ENCODE measurements at regions not wholly inside any gene's neighbourhood (a gene's known extent, or its start where the extent isn't known, plus 50 kb on each side); places are given as distances from the start of the nearest gene placed in this dataset.

GRCh38 chr6:155887421-155887820, 431.8 kb upstream of the NOX3 start:
- BruUV-seq (replicated peaks), result no TSS peak
- Histone ChIP-seq H3K9ac (ENCODE audit: low read length) (no peak overlapping the region), H3K9me3 (ENCODE audit: control insufficient read depth in 1 of 2, insufficient read depth in 1 of 2, low read depth in 1 of 2, low read length in 2 of 2) (no peaks in the 10 kb centered on the region), H3K4me1 (ENCODE audit: control insufficient read depth in 1 of 2, insufficient read depth in 2 of 2, low read length in 2 of 2) (peaks cover 0 to 12% of the 10 kb centered on the region in 2 experiments; a peak in 1 of 4 replicates), H4K20me1 (ENCODE audit: insufficient read depth) (no peaks in the 10 kb centered on the region), H2AFZ (ENCODE audit: low read depth, low read length, poor library complexity, severe bottlenecking) (no peak overlapping the region), H3K4me3 (replicated peaks in 1 of 2; ENCODE audit: low read depth in 1 of 2, low read length in 2 of 2) (no peak overlapping the region), H3K79me2 (ENCODE audit: insufficient read depth, low read length) (no peaks in the 10 kb centered on the region), H3K36me3 (ENCODE audit: control insufficient read depth in 1 of 2, insufficient read depth in 2 of 2, low read length in 2 of 2) (no peaks in the 10 kb centered on the region), H3K27me3 (ENCODE audit: insufficient read depth, low read length) (no peaks in the 10 kb centered on the region), H3K27ac (ENCODE audit: low read depth, low read length) (no peak overlapping the region), H3K9me2 (ENCODE audit: insufficient read depth) (no peaks in the 10 kb centered on the region), H3K4me2 (ENCODE audit: low read length) (no peak overlapping the region)
- CTCF ChIA-PET, result no interaction called here
- RAD21 ChIA-PET (ENCODE audit: low non-redundant PET in 1 of 2, low total read pairs in 2 of 2, uncharacterized antibody in 2 of 2, unreplicated experiment in 2 of 2), result no interaction called here
- no peak for DNase-seq (ENCODE audit: low read depth, low spot score)
- intact Hi-C loops (cut with micrococcal nuclease), result no loop called here
- ATAC-seq, result no peak
- TF ChIP-seq TCF7L2 (IDR thresholded peaks at IDR 0.05; ENCODE audit: borderline replicate concordance, extremely low read depth, insufficient read depth, insufficient read length) (no peak), SIN3A (IDR thresholded peaks at IDR 0.05; ENCODE audit: low read depth) (no peak), SRF (IDR thresholded peaks at IDR 0.05; ENCODE audit: low read depth) (no peak), MAX (IDR thresholded peaks at IDR 0.05) (no peak), CTCF (IDR thresholded peaks at IDR 0.05 in 2 of 3, conservative IDR thresholded peaks at IDR 0.05 in 1 of 3; ENCODE audit: borderline replicate concordance in 1 of 3, insufficient read depth in 1 of 3, low read depth in 2 of 3, low read length in 2 of 3) (no peak), ELF1 (IDR thresholded peaks at IDR 0.05; ENCODE audit: borderline replicate concordance, low read depth) (no peak), EGR1 (IDR thresholded peaks at IDR 0.05; ENCODE audit: low read depth) (no peak), EZH2 (IDR thresholded peaks at IDR 0.05) (no peak), ZFX (IDR thresholded peaks at IDR 0.05) (no peak), EZH2phosphoT487 (IDR thresholded peaks at IDR 0.05; ENCODE audit: borderline replicate concordance) (no peak), JUND (IDR thresholded peaks at IDR 0.05) (no peak), POLR2A (IDR thresholded peaks at IDR 0.05; ENCODE audit: borderline replicate concordance, extremely low read depth, insufficient read depth, insufficient read length) (no peak), CEBPB (IDR thresholded peaks at IDR 0.05; ENCODE audit: low read depth) (no peak), POLR2AphosphoS5 (IDR thresholded peaks at IDR 0.05; ENCODE audit: low read depth, low read length) (no peak), SP1 (IDR thresholded peaks at IDR 0.05; ENCODE audit: low read depth) (no peak), YY1 (IDR thresholded peaks at IDR 0.05; ENCODE audit: extremely low read depth, insufficient replicate concordance, low read depth, low read length) (no peak), FOSL1 (IDR thresholded peaks at IDR 0.05; ENCODE audit: low read depth) (no peak)
- TF ChIP-seq, protein P1, sequence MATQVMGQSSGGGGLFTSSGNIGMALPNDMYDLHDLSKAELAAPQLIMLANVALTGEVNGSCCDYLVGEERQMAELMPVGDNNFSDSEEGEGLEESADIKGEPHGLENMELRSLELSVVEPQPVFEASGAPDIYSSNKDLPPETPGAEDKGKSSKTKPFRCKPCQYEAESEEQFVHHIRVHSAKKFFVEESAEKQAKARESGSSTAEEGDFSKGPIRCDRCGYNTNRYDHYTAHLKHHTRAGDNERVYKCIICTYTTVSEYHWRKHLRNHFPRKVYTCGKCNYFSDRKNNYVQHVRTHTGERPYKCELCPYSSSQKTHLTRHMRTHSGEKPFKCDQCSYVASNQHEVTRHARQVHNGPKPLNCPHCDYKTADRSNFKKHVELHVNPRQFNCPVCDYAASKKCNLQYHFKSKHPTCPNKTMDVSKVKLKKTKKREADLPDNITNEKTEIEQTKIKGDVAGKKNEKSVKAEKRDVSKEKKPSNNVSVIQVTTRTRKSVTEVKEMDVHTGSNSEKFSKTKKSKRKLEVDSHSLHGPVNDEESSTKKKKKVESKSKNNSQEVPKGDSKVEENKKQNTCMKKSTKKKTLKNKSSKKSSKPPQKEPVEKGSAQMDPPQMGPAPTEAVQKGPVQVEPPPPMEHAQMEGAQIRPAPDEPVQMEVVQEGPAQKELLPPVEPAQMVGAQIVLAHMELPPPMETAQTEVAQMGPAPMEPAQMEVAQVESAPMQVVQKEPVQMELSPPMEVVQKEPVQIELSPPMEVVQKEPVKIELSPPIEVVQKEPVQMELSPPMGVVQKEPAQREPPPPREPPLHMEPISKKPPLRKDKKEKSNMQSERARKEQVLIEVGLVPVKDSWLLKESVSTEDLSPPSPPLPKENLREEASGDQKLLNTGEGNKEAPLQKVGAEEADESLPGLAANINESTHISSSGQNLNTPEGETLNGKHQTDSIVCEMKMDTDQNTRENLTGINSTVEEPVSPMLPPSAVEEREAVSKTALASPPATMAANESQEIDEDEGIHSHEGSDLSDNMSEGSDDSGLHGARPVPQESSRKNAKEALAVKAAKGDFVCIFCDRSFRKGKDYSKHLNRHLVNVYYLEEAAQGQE (IDR thresholded peaks at IDR 0.05; ENCODE audit: low read depth), result no peak
- TF ChIP-seq, protein P2, sequence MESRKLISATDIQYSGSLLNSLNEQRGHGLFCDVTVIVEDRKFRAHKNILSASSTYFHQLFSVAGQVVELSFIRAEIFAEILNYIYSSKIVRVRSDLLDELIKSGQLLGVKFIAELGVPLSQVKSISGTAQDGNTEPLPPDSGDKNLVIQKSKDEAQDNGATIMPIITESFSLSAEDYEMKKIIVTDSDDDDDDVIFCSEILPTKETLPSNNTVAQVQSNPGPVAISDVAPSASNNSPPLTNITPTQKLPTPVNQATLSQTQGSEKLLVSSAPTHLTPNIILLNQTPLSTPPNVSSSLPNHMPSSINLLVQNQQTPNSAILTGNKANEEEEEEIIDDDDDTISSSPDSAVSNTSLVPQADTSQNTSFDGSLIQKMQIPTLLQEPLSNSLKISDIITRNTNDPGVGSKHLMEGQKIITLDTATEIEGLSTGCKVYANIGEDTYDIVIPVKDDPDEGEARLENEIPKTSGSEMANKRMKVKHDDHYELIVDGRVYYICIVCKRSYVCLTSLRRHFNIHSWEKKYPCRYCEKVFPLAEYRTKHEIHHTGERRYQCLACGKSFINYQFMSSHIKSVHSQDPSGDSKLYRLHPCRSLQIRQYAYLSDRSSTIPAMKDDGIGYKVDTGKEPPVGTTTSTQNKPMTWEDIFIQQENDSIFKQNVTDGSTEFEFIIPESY (IDR thresholded peaks at IDR 0.05; ENCODE audit: extremely low read depth, insufficient replicate concordance, low read length), result no peak
- TF ChIP-seq, protein P3, sequence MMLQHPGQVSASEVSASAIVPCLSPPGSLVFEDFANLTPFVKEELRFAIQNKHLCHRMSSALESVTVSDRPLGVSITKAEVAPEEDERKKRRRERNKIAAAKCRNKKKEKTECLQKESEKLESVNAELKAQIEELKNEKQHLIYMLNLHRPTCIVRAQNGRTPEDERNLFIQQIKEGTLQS (IDR thresholded peaks at IDR 0.05), result no peak
- POLR2A ChIA-PET, result no interaction called here
